PC-9 (cell line): ENCODE measurements at regions not wholly inside any gene's neighbourhood (a gene's known extent, or its start where the extent isn't known, plus 50 kb on each side); places are given as distances from the start of the nearest gene placed in this dataset.

Experiments
- BruUV-seq: library from RNA; stranded (reverse); fragments of 400-500 nt; replicated peaks from 2 replicates; lab custom pipeline; 2021; lab: Mats Ljungman, UMichigan
- CTCF ChIA-PET: fragments of 300-600 bp; sonication (Branson Sonifier 250); formaldehyde crosslinking; loops from one replicate; lab custom pipeline; 2022; ENCODE audit warnings: antibody characterized with exemption; lab: Charles Lee
- POLR2A ChIA-PET: fragments of 300-600 bp; sonication (Branson Sonifier 250); formaldehyde crosslinking; loops from one replicate; lab custom pipeline; 2022; ENCODE audit warnings: antibody characterized with exemption; ENCODE audit not compliant: unreplicated experiment; lab: Charles Lee
- DNase-seq, 2 experiments: peaks; one replicate each; pipeline versions ENCODE4 v3.0.0 to v3.0.0-alpha.2; 2015 to 2022; ENCODE audit warnings: mixed read lengths in 1 of 2
- H2AFZ ChIP-seq: fragments of 200-600 bp; sonication (generic); 2 replicates; pipeline ENCODE4 v1.8.1; 2017; ENCODE audit warnings: antibody characterized with exemption
- H3F3A ChIP-seq: fragments of 200-600 bp; sonication (generic); 2 replicates; pipeline ENCODE4 v1.8.1; 2017; ENCODE audit warnings: antibody characterized with exemption, mild to moderate bottlenecking, low read depth; ENCODE audit not compliant: insufficient read depth
- H3K27ac ChIP-seq: fragments of 200-600 bp; sonication (generic); 2 replicates; pipeline ENCODE4 v1.6.1; 2016; ENCODE audit warnings: mixed run types
- H3K27me3 ChIP-seq: fragments of 200-600 bp; sonication (generic); 2 replicates; pipeline ENCODE4 v1.6.1; 2016; ENCODE audit warnings: low read depth, mixed run types; ENCODE audit not compliant: insufficient read depth
- H3K36me3 ChIP-seq: fragments of 200-600 bp; sonication (generic); 2 replicates; pipeline ENCODE4 v1.6.1; 2016; ENCODE audit warnings: low read depth, mixed run types
- H3K4me1 ChIP-seq: fragments of 200-600 bp; sonication (generic); replicated peaks from 2 replicates; pipeline ENCODE4 v1.6.1; 2016; ENCODE audit warnings: mixed run types; ENCODE audit not compliant: insufficient read depth
- H3K4me2 ChIP-seq: fragments of 200-600 bp; sonication (generic); 2 replicates; pipeline ENCODE4 v1.6.1; 2017; ENCODE audit warnings: mixed run types
- H3K4me3 ChIP-seq: fragments of 200-600 bp; sonication (generic); 2 replicates; pipeline ENCODE4 v1.6.1; 2016; ENCODE audit warnings: mixed run types
- H3K79me2 ChIP-seq: fragments of 200-600 bp; sonication (generic); 2 replicates; pipeline ENCODE4 v1.6.1; 2017; ENCODE audit warnings: low read depth, mixed run types
- H3K9me2 ChIP-seq: fragments of 200-600 bp; sonication (generic); 2 replicates; pipeline ENCODE4 v1.8.1; 2017; ENCODE audit warnings: mild to moderate bottlenecking; ENCODE audit not compliant: insufficient read depth
- H3K9me3 ChIP-seq: fragments of 200-600 bp; sonication (generic); 2 replicates; pipeline ENCODE4 v1.8.1; 2016; ENCODE audit warnings: low read depth; ENCODE audit not compliant: insufficient read depth
- H4K20me1 ChIP-seq: fragments of 200-600 bp; sonication (generic); 2 replicates; pipeline ENCODE4 v1.8.1; 2017; ENCODE audit not compliant: insufficient read depth
- EZH2 ChIP-seq: fragments of 200-600 bp; sonication (generic); IDR thresholded peaks from 2 replicates; pipeline ENCODE4 v1.8.0; 2017; ENCODE audit warnings: antibody characterized with exemption, low read depth
- intact Hi-C: fragments of 100-400 bp; cut with micrococcal nuclease; formaldehyde crosslinking; loops from one replicate; pipeline ENCODE4 v1.10.0; 2022; ENCODE audit not compliant: unreplicated experiment
- TF ChIP-seq, protein P1 (sequence below): fragments of 200-600 bp; sonication (generic); conservative IDR thresholded peaks from 2 replicates; pipeline ENCODE4 v1.6.1; 2017; ENCODE audit warnings: mixed run types, antibody characterized with exemption, mild to moderate bottlenecking, moderate library complexity

DNA sequence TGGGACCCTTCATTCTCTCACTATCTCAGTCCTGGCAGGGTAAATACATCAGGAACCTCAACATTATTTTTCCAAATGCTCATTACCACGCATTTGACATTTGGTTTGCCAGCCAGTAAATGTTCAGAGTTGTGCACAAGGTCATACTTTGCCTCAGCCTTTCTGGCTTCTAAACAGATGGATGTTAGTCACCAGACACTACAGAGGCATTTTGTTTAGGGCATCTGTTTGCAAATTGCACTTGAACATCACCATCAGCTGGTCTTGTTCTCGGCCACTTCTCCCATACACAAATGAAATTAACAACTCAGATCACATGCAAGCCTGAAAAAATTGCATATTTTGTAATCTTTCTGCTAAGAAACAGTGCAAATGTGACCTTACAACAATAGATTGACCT, 75.0 kb upstream of the SLC1A1 start:
- intact Hi-C loops, result no loop called here
- H3K27me3 ChIP-seq, result no peaks in the 10 kb centered on the region
- no TSS peak for BruUV-seq
- no peaks in the 10 kb centered on the region for H4K20me1 ChIP-seq
- H3K4me1 ChIP-seq, result peaks cover 27% of the 10 kb centered on the region
- H3F3A ChIP-seq, result peaks cover 22% of the 10 kb centered on the region
- no peak for DNase-seq
- H3K4me2 ChIP-seq, result no peak overlapping the region
- no peak overlapping the region for H3K4me3 ChIP-seq
- H3K9me3 ChIP-seq, result no peaks in the 10 kb centered on the region
- POLR2A ChIA-PET, result no interaction called here
- H3K9me2 ChIP-seq, result no peaks in the 10 kb centered on the region
- H3K27ac ChIP-seq, result no peak overlapping the region
- H2AFZ ChIP-seq, result no peak overlapping the region
- TF ChIP-seq, protein P1, sequence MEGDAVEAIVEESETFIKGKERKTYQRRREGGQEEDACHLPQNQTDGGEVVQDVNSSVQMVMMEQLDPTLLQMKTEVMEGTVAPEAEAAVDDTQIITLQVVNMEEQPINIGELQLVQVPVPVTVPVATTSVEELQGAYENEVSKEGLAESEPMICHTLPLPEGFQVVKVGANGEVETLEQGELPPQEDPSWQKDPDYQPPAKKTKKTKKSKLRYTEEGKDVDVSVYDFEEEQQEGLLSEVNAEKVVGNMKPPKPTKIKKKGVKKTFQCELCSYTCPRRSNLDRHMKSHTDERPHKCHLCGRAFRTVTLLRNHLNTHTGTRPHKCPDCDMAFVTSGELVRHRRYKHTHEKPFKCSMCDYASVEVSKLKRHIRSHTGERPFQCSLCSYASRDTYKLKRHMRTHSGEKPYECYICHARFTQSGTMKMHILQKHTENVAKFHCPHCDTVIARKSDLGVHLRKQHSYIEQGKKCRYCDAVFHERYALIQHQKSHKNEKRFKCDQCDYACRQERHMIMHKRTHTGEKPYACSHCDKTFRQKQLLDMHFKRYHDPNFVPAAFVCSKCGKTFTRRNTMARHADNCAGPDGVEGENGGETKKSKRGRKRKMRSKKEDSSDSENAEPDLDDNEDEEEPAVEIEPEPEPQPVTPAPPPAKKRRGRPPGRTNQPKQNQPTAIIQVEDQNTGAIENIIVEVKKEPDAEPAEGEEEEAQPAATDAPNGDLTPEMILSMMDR, result no peak
- TF ChIP-seq EZH2, result no peak
- CTCF ChIA-PET, result no interaction called here
- H3K36me3 ChIP-seq, result no peaks in the 10 kb centered on the region
- H3K79me2 ChIP-seq, result no peaks in the 10 kb centered on the region

DNA sequence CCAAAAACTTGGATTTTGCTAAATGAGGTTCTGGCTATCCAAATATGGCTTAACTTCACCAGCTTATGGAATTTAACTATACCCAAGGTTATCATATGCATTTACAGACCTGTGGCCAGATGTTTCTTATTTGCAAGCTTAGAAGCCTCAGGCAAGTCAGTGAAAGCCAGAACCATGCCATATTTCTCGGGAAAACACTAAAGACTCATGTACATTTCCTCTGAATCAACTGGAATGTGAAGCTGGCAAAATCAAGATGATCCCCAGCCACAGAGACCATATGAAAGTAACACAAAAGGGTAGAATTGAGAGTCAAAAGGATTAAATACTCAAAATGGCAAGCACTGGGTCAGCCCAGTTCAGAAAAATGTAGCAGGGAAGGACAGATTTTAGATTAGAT, 76.4 kb upstream of the SLC1A1 start:
- H3K9me2 ChIP-seq, result no peaks in the 10 kb centered on the region
- H4K20me1 ChIP-seq, result no peaks in the 10 kb centered on the region
- no peaks in the 10 kb centered on the region for H3K27me3 ChIP-seq
- intact Hi-C loops, result no loop called here
- H2AFZ ChIP-seq, result no peak overlapping the region
- CTCF ChIA-PET, result no interaction called here
- H3K36me3 ChIP-seq, result no peaks in the 10 kb centered on the region
- H3K4me1 ChIP-seq, result peaks cover 22% of the 10 kb centered on the region
- no TSS peak for BruUV-seq
- H3K4me2 ChIP-seq, result no peak overlapping the region
- no peaks in the 10 kb centered on the region for H3K9me3 ChIP-seq
- H3F3A ChIP-seq, result peaks cover 19% of the 10 kb centered on the region
- H3K79me2 ChIP-seq, result no peaks in the 10 kb centered on the region
- no peak for TF ChIP-seq EZH2
- TF ChIP-seq, protein P1, result no peak
- POLR2A ChIA-PET, result no interaction called here
- H3K27ac ChIP-seq, result no peak overlapping the region
- H3K4me3 ChIP-seq, result no peak overlapping the region
- DNase-seq, result no peak

DNA sequence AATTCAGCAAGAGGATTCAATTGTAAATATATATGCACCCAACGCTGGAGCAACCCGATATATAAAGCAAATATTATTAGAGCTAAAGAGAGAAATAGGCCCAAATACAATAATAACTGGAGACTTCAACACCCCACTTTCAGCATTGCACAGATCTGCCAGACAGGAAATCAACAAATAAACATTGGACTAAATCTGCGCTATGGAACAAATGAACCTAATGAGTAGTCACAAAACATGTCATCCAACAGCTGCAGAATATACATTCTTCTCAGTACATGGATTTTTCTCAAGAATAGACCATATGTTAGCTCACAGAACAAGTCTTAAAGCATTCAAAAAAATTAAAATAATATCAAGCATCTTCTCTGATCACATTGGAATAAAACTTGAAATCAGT, 86.1 kb upstream of the SLC1A1 start:
- H4K20me1 ChIP-seq, result no peaks in the 10 kb centered on the region
- H3K4me3 ChIP-seq, result no peak overlapping the region
- TF ChIP-seq EZH2, result no peak
- TF ChIP-seq, protein P1, result no peak
- H3K4me2 ChIP-seq, result no peak overlapping the region
- ChIA-PET POLR2A (no interaction called here), CTCF (no interaction called here)
- no peaks in the 10 kb centered on the region for H3K27me3 ChIP-seq
- BruUV-seq, result no TSS peak
- H2AFZ ChIP-seq, result no peak overlapping the region
- DNase-seq, result no peak
- H3F3A ChIP-seq, result no peaks in the 10 kb centered on the region
- H3K27ac ChIP-seq, result no peak overlapping the region
- H3K9me3 ChIP-seq, result no peaks in the 10 kb centered on the region
- H3K4me1 ChIP-seq, result no peaks in the 10 kb centered on the region
- no peaks in the 10 kb centered on the region for H3K9me2 ChIP-seq
- intact Hi-C loops, result no loop called here
- no peaks in the 10 kb centered on the region for H3K79me2 ChIP-seq
- no peaks in the 10 kb centered on the region for H3K36me3 ChIP-seq
